Ascending aorta (tissue), 2 donors: ENCODE measurements at regions not wholly inside any gene's neighbourhood (a gene's known extent, or its start where the extent isn't known, plus 50 kb on each side); places are given as distances from the start of the nearest gene placed in this dataset.

Experiments used
- DNase-seq, 2 donors: peaks; one replicate each; pipeline ENCODE4 v3.0.0-alpha.2; 2019; ENCODE audit warnings: low spot score in 2 of 2
- H3K27ac ChIP-seq, 2 donors: fragments of 200-600 bp; sonication (generic); one replicate each; pipeline ENCODE4 v1.5.1; 2016 to 2017; ENCODE audit warnings: mild to moderate bottlenecking in 1 of 2
- H3K27me3 ChIP-seq: fragments of 200-600 bp; sonication (generic); one replicate; pipeline ENCODE4 v1.5.1; 2017
- H3K36me3 ChIP-seq, 2 donors: fragments of 200-600 bp; sonication (generic); one replicate each; pipeline ENCODE4 v1.5.1; 2016
- H3K4me1 ChIP-seq, 2 donors: fragments of 200-600 bp; sonication (generic); one replicate each; pipeline ENCODE4 v1.5.1; 2016 to 2017; ENCODE audit warnings: mild to moderate bottlenecking in 1 of 2
- H3K4me3 ChIP-seq, 2 donors: fragments of 200-600 bp; sonication (generic); one replicate each; pipeline ENCODE4 v1.5.1; 2016 to 2017; ENCODE audit warnings: mild to moderate bottlenecking in 1 of 2
- H3K9me3 ChIP-seq, 2 donors: fragments of 200-600 bp; sonication (generic); one replicate each; pipeline ENCODE4 v1.5.1; 2016
- intact Hi-C: fragments of 100-400 bp; cut with DNase I; formaldehyde crosslinking; loops from one replicate; pipeline ENCODE4 v1.15.1; 2023
- TF ChIP-seq, protein P1 (sequence below), 3 experiments: fragments of 200-600 bp in 2 of 3; fragments of 450-650 bp in 1 of 3; sonication (generic) in 2 of 3; IDR thresholded peaks; one replicate each; pipeline ENCODE4 v1.5.1; 2016 to 2019; ENCODE audit warnings: antibody characterized with exemption in 3 of 3, mild to moderate bottlenecking in 1 of 3, moderate library complexity in 1 of 3

DNA sequence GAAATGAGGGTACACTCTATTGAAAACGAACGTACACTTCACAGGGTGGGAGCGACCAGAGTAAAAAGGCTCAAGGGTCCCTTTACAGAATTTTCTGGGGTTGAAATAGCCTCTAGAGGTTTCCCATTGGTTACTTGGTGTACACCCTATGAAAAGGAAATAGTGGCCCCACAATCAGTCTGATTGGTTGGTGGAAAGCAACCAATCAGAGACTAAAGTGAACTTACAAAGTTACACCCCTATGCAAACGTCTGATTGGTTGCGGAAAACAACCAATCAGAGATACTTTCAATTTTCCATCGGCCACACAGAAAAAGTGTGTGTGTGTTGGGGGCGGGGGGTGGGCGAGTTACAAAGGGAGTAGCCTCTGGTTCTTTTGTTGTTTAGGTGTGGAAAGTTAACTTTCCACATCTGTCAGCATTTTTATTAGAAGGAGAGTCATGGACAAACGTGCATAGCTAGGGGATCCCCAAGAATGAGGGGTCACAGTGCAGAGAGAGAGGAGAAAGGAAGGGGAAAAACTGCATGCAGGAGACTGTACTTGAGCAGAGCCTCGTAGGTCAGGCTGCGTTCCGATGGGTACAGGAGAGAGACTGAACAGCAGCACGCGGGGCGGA is 1152.1 kb downstream of the TBC1D22A start:
- Histone ChIP-seq H3K9me3 (peaks cover 0 to 5% of the 10 kb centered on the region in 2 donors), H3K4me3 (no peak overlapping the region), H3K27me3 (no peaks in the 10 kb centered on the region), H3K27ac (no peak overlapping the region), H3K36me3 (no peaks in the 10 kb centered on the region), H3K4me1 (no peaks in the 10 kb centered on the region)
- TF ChIP-seq, protein P1, sequence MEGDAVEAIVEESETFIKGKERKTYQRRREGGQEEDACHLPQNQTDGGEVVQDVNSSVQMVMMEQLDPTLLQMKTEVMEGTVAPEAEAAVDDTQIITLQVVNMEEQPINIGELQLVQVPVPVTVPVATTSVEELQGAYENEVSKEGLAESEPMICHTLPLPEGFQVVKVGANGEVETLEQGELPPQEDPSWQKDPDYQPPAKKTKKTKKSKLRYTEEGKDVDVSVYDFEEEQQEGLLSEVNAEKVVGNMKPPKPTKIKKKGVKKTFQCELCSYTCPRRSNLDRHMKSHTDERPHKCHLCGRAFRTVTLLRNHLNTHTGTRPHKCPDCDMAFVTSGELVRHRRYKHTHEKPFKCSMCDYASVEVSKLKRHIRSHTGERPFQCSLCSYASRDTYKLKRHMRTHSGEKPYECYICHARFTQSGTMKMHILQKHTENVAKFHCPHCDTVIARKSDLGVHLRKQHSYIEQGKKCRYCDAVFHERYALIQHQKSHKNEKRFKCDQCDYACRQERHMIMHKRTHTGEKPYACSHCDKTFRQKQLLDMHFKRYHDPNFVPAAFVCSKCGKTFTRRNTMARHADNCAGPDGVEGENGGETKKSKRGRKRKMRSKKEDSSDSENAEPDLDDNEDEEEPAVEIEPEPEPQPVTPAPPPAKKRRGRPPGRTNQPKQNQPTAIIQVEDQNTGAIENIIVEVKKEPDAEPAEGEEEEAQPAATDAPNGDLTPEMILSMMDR (IDR thresholded peaks at IDR 0.05): no peak
- intact Hi-C loops: no loop called here
- DNase-seq: no peak

DNA sequence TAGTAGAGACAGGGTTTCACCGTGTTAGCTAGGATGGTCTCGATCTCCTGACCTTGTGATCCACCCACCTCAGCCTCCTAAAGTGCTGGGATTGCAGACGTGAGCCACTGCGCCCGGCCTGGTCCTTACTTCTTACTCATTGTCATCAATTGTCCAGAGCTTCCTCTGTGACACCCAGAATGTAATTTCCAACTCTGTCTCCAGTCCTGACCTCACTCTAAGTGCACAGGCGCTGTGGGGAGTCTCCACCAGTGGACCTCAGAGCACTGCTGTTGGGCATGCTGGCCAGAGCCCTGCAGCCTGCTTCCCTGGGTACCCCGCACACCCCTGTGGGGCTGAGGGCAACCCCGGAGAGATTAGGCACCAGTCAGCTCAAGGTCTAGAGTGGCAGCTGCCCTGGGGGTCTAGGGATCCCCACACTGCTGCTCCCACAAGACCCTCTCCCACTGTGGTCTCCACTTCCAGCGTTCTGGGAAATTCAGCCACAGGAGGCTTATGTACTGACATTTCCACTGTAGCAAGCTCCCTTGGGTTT is 1140.3 kb downstream of the TBC1D22A start:
- TF ChIP-seq, protein P1 (IDR thresholded peaks at IDR 0.05): no peak
- no peaks in the 10 kb centered on the region for H3K9me3 ChIP-seq
- no peaks in the 10 kb centered on the region for H3K27me3 ChIP-seq
- intact Hi-C loops: no loop called here
- no peak for DNase-seq
- H3K27ac ChIP-seq: no peak overlapping the region
- no peak overlapping the region for H3K4me3 ChIP-seq
- no peaks in the 10 kb centered on the region for H3K36me3 ChIP-seq
- no peaks in the 10 kb centered on the region for H3K4me1 ChIP-seq

DNA sequence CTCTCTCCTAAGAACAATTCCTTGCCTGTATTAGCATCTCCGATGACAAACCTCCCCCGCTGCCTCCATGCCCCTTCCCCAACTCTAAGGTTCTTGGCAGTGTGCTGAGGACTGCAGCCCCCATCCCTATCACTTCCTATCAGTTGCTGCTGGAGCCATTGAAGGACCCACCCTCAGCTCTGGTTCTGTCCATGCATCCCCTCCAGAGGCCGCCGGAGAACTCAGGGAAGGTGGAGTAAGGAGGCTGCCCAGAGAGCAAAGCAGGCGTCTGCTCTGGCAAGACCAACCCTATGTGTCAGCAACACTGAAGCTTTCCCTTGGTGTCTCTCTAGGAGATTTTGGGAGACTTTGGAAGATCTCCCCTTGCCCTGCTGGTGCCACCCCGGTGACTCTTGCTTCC is 1139.5 kb downstream of the TBC1D22A start:
- Histone ChIP-seq H3K27me3 (no peaks in the 10 kb centered on the region), H3K4me3 (no peak overlapping the region), H3K9me3 (no peaks in the 10 kb centered on the region), H3K36me3 (no peaks in the 10 kb centered on the region), H3K4me1 (no peaks in the 10 kb centered on the region), H3K27ac (no peak overlapping the region)
- no peak for DNase-seq
- intact Hi-C loops: no loop called here
- TF ChIP-seq, protein P1 (IDR thresholded peaks at IDR 0.05): no peak

DNA sequence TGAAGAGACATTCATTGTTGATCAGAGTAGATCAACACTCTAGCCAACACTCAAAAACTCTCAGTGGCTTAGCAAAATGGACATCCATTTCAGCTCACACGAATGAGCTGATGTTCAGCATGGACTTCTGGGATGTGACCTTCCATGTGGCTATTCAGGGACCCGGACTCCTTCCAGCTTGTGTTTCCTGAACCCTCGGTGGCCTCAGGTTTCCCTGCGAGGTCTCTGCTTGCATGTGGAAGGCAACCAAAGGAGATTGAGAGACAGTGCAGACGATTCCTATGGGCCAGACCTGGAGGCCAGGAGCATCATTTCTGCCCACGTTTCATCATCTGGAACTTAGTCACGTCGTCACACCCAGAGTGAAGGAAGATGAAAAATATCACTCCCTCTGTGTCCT is 1137.4 kb downstream of the TBC1D22A start:
- Histone ChIP-seq H3K9me3 (no peaks in the 10 kb centered on the region), H3K4me3 (no peak overlapping the region), H3K36me3 (no peaks in the 10 kb centered on the region), H3K4me1 (no peaks in the 10 kb centered on the region), H3K27ac (no peak overlapping the region), H3K27me3 (no peaks in the 10 kb centered on the region)
- intact Hi-C loops: no loop called here
- TF ChIP-seq, protein P1 (IDR thresholded peaks at IDR 0.05): no peak
- DNase-seq: no peak

DNA sequence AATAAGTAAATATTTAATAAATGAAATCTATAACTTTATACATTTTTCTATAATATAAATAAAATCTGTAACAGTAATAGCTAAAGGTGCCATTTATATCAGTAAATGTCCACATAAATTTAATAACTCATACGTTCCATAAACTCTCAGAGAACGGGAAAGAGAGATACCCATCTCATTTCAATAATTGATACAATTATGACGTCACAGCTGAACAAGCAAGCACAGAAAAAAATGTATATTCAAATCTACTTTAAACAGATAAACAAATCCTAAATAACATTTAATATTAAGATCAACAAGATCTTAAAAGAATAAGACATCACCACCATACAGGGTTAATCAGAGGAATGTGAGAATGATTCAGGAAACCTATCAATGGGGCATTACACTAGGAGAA is 1136.5 kb downstream of the TBC1D22A start:
- no peak overlapping the region for H3K27ac ChIP-seq
- no peaks in the 10 kb centered on the region for H3K36me3 ChIP-seq
- DNase-seq: no peak
- H3K4me1 ChIP-seq: no peaks in the 10 kb centered on the region
- TF ChIP-seq, protein P1 (IDR thresholded peaks at IDR 0.05): no peak
- H3K4me3 ChIP-seq: no peak overlapping the region
- peaks cover 0 to 7% of the 10 kb centered on the region in 2 donors for H3K9me3 ChIP-seq
- intact Hi-C loops: no loop called here
- H3K27me3 ChIP-seq: no peaks in the 10 kb centered on the region
